Suppressor macrophage (primary cell): ENCODE measurements at regions not wholly inside any gene's neighbourhood (a gene's known extent, or its start where the extent isn't known, plus 50 kb on each side); places are given as distances from the start of the nearest gene placed in this dataset.

Source experiments
- DNase-seq, 4 experiments: peaks; one replicate each; pipeline ENCODE4 v3.0.0-alpha.2; 2020 to 2022

GRCh38 chr18:78582898-78583738 lies 396.5 kb upstream of the SALL3 start:
- peak in 1 of 4 experiments; percentile 2 for DNase-seq

GRCh38 chr18:78583739-78584458 lies 395.7 kb upstream of the SALL3 start:
- no peak for DNase-seq

- no peak for DNase-seq
Measured at GRCh38 chr18:78584459-78585022, 395.1 kb upstream of the SALL3 start.

GRCh38 chr18:78586586-78586985 lies 393.0 kb upstream of the SALL3 start:
- DNase-seq = no peak

- DNase-seq = no peak
Measured at GRCh38 chr18:78587096-78587495, 392.5 kb upstream of the SALL3 start.

- no peak for DNase-seq
Measured at GRCh38 chr18:78587626-78588600, 391.7 kb upstream of the SALL3 start.

GRCh38 chr18:78589916-78590437 lies 389.6 kb upstream of the SALL3 start:
- DNase-seq = no peak

- no peak for DNase-seq
Measured at GRCh38 chr18:78595453-78595852, 384.2 kb upstream of the SALL3 start.

- no peak for DNase-seq
Measured at GRCh38 chr18:78595924-78596573, 383.6 kb upstream of the SALL3 start.

- DNase-seq = no peak
Measured at GRCh38 chr18:78596794-78597345, 382.7 kb upstream of the SALL3 start.

- no peak for DNase-seq
Measured at GRCh38 chr18:78601349-78601748, 378.3 kb upstream of the SALL3 start.

GRCh38 chr18:78601923-78602322 lies 377.7 kb upstream of the SALL3 start:
- no peak for DNase-seq

GRCh38 chr18:78602430-78602829 lies 377.2 kb upstream of the SALL3 start:
- no peak for DNase-seq

GRCh38 chr18:78603102-78603983 lies 376.3 kb upstream of the SALL3 start:
- DNase-seq = no peak

- no peak for DNase-seq
Measured at GRCh38 chr18:78605255-78605654, 374.4 kb upstream of the SALL3 start.

- DNase-seq = no peak
Measured at GRCh38 chr18:78607221-78607620, 372.4 kb upstream of the SALL3 start.

- DNase-seq = no peak
Measured at GRCh38 chr18:78607784-78608183, 371.8 kb upstream of the SALL3 start.

- DNase-seq = no peak
Measured at GRCh38 chr18:78610179-78610578, 369.4 kb upstream of the SALL3 start.

- DNase-seq = no peak
Measured at GRCh38 chr18:78611201-78611800, 368.3 kb upstream of the SALL3 start.

GRCh38 chr18:78611869-78612268 lies 367.7 kb upstream of the SALL3 start:
- DNase-seq = no peak
